SK-N-SH treated with all-trans-retinoic acid at 6 μM for 48 hours (cell line): ENCODE measurements at regions not wholly inside any gene's neighbourhood (a gene's known extent, or its start where the extent isn't known, plus 50 kb on each side); places are given as distances from the start of the nearest gene placed in this dataset.
"Not testable (repeated sequence)": the region's sequence is repeated elsewhere in the genome, so short reads cannot be mapped to it uniquely, and the experiment has no call there.

Source experiments
- ATAC-seq: fragments of 200-7000 bp; cut with Tn5 transposase; 3 replicates; pipeline ENCODE4 v1.9.1; 2020; ENCODE audit warnings: mild to moderate bottlenecking, moderate library complexity
- BACH2 ChIP-seq: fragments of 250-450 bp; sonication (Bioruptor Pico); IDR thresholded peaks from 2 replicates; pipeline ENCODE4 v1.9.0; 2021; ENCODE audit warnings: mild to moderate bottlenecking, borderline replicate concordance
- CSDC2 ChIP-seq: fragments of 250-450 bp; sonication (Bioruptor Pico); IDR thresholded peaks from 2 replicates; pipeline ENCODE4 v1.5.0; 2020; ENCODE audit warnings: mild to moderate bottlenecking, moderate library complexity
- ESRRG ChIP-seq: fragments of 250-450 bp; sonication (Bioruptor Pico); IDR thresholded peaks from 2 replicates; pipeline ENCODE4 v1.6.1; 2021; ENCODE audit warnings: mild to moderate bottlenecking
- ISL1 ChIP-seq: fragments of 250-450 bp; sonication (Bioruptor Pico); IDR thresholded peaks from 2 replicates; pipeline ENCODE4 v2.1.2; 2022; ENCODE audit warnings: mild to moderate bottlenecking, moderate library complexity
- RARB ChIP-seq: fragments of 250-450 bp; sonication (Bioruptor Pico); IDR thresholded peaks from 2 replicates; pipeline ENCODE4 v1.8.0; 2021; ENCODE audit warnings: mild to moderate bottlenecking, moderate library complexity
- ZC3H10 ChIP-seq: fragments of 250-450 bp; sonication (Bioruptor Pico); IDR thresholded peaks from 2 replicates; pipeline ENCODE4 v1.5.1; 2021; ENCODE audit warnings: mild to moderate bottlenecking, moderate library complexity
- ZFP3 ChIP-seq: fragments of 250-450 bp; sonication (Bioruptor Pico); IDR thresholded peaks from 2 replicates; pipeline ENCODE4 v1.5.0; 2020; ENCODE audit warnings: mild to moderate bottlenecking, moderate library complexity
- ZNF8 ChIP-seq: fragments of 450-650 bp; formaldehyde crosslinking; IDR thresholded peaks from 2 replicates; pipeline ENCODE4 v1.5.0; 2020; ENCODE audit warnings: mild to moderate bottlenecking, moderate library complexity
- TF ChIP-seq, protein P1 (sequence below): fragments of 250-450 bp; sonication (Bioruptor Pico); IDR thresholded peaks from 2 replicates; pipeline ENCODE4 v1.5.0; 2020; ENCODE audit warnings: mild to moderate bottlenecking, moderate library complexity

DNA sequence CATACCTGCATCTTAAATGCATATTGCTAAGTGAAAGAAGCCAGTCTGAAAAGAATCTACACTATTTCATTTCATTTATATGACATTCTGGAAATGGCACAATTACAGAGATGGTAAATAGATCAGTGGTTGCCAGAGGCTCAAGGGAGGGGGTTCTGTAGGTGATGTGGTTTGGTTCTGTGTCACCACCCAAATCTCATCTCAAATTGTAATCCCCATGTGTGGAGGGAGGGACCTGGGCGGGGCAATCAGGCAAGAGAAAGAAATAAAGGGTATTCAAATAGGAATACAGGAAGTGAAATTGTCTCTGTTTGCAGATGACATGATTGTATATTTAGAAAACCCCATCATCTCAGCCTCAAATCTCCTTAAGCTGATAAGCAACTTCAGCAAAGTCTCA lies 53.7 kb upstream of the DENND1B start:
- not testable (repeated sequence) for ATAC-seq

GRCh38 chr1:197825541-197825940 lies 50.3 kb upstream of the DENND1B start:
- no peak for ATAC-seq
- no peak for TF ChIP-seq ZC3H10
- TF ChIP-seq, protein P1, sequence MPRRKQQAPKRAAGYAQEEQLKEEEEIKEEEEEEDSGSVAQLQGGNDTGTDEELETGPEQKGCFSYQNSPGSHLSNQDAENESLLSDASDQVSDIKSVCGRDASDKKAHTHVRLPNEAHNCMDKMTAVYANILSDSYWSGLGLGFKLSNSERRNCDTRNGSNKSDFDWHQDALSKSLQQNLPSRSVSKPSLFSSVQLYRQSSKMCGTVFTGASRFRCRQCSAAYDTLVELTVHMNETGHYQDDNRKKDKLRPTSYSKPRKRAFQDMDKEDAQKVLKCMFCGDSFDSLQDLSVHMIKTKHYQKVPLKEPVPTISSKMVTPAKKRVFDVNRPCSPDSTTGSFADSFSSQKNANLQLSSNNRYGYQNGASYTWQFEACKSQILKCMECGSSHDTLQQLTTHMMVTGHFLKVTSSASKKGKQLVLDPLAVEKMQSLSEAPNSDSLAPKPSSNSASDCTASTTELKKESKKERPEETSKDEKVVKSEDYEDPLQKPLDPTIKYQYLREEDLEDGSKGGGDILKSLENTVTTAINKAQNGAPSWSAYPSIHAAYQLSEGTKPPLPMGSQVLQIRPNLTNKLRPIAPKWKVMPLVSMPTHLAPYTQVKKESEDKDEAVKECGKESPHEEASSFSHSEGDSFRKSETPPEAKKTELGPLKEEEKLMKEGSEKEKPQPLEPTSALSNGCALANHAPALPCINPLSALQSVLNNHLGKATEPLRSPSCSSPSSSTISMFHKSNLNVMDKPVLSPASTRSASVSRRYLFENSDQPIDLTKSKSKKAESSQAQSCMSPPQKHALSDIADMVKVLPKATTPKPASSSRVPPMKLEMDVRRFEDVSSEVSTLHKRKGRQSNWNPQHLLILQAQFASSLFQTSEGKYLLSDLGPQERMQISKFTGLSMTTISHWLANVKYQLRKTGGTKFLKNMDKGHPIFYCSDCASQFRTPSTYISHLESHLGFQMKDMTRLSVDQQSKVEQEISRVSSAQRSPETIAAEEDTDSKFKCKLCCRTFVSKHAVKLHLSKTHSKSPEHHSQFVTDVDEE (CRISPR knock-in tag) = no peak
- no peak for TF ChIP-seq BACH2 (CRISPR knock-in tag)
- TF ChIP-seq ZNF8 (CRISPR knock-in tag) = no peak
- no peak for TF ChIP-seq ESRRG
- no peak for TF ChIP-seq ZFP3 (CRISPR knock-in tag)
- TF ChIP-seq ISL1 (CRISPR knock-in tag) = no peak
- no peak for TF ChIP-seq CSDC2 (CRISPR knock-in tag)
- TF ChIP-seq RARB (CRISPR knock-in tag) = no peak
